Natural killer cell (primary cell): ENCODE measurements at regions not wholly inside any gene's neighbourhood (a gene's known extent, or its start where the extent isn't known, plus 50 kb on each side); places are given as distances from the start of the nearest gene placed in this dataset.

Experiments used
- ATAC-seq, 3 donors: fragments of 150-1000 bp in 2 of 3; fragments of 200-7000 bp in 1 of 3; cut with Tn5 transposase; 1 replicate in 1 of 3; 2 replicates in 2 of 3; pipeline ENCODE4 v1.10.0; 2021; ENCODE audit warnings: mild to moderate bottlenecking in 2 of 3, moderate library complexity in 2 of 3
- DNase-seq, 2 donors: peaks; one replicate each; pipeline versions ENCODE4 v3.0.0 to v3.0.0-alpha.2; 2013 to 2021; ENCODE audit warnings: mixed read lengths in 1 of 2
- H3K27ac ChIP-seq: one replicate; pipeline ENCODE4 v1.5.1; 2013; ENCODE audit warnings: mild to moderate bottlenecking, low read length
- H3K27me3 ChIP-seq: one replicate; pipeline ENCODE4 v1.6.1; 2013; ENCODE audit warnings: low read length; ENCODE audit not compliant: control insufficient read depth, insufficient read depth
- H3K36me3 ChIP-seq: one replicate; pipeline ENCODE4 v1.6.1; 2013; ENCODE audit warnings: low read length; ENCODE audit not compliant: control insufficient read depth, insufficient read depth
- H3K4me1 ChIP-seq: one replicate; pipeline ENCODE4 v1.6.1; 2013; ENCODE audit warnings: low read length; ENCODE audit not compliant: control insufficient read depth, insufficient read depth
- H3K4me3 ChIP-seq: one replicate; pipeline ENCODE4 v1.5.1; 2013; ENCODE audit warnings: low read length
- H3K9me3 ChIP-seq: one replicate; pipeline ENCODE4 v1.6.1; 2013; ENCODE audit warnings: low read length; ENCODE audit not compliant: control insufficient read depth, insufficient read depth
- H3K27ac Mint-ChIP-seq, 2 donors: one replicate each; pipeline ENCODE4 v1.8.0; 2022; ENCODE audit warnings: mild to moderate bottlenecking in 2 of 2, mixed read lengths in 2 of 2, moderate library complexity in 1 of 2
- H3K27me3 Mint-ChIP-seq, 2 donors: one replicate each; pipeline ENCODE4 v1.8.0; 2022; ENCODE audit warnings: low read depth in 2 of 2, mixed read lengths in 2 of 2
- H3K36me3 Mint-ChIP-seq: one replicate; pipeline ENCODE4 v1.8.0; 2022; ENCODE audit warnings: mixed read lengths
- H3K4me1 Mint-ChIP-seq, 2 donors: one replicate each; pipeline ENCODE4 v1.8.0; 2022; ENCODE audit warnings: mixed read lengths in 2 of 2
- H3K4me3 Mint-ChIP-seq: one replicate; pipeline ENCODE4 v1.8.0; 2022; ENCODE audit warnings: mild to moderate bottlenecking, moderate library complexity, mixed read lengths
- H3K9me3 Mint-ChIP-seq, 2 donors: one replicate each; pipeline ENCODE4 v1.8.0; 2022; ENCODE audit warnings: mixed read lengths in 2 of 2
- WGBS: methylation state at CpG from one replicate; pipeline ENCODE4 v1.1.7; 2013; ENCODE audit warnings: missing lambda C conversion rate; ENCODE audit not compliant: insufficient coverage; 5-methylcytosine and 5-hydroxymethylcytosine counted together
- intact Hi-C: fragments of 100-400 bp; cut with micrococcal nuclease; formaldehyde crosslinking; loops from one replicate; pipeline ENCODE4 v1.14.2; 2022
- TF ChIP-seq, protein P1 (sequence below): fragments of 200-600 bp; IDR thresholded peaks from one replicate; pipeline ENCODE4 v1.8.0; 2022; ENCODE audit warnings: antibody characterized with exemption

- Histone ChIP-seq H3K4me3 (no peak overlapping the region), H3K27ac (no peak overlapping the region), H3K27me3 (no peaks in the 10 kb centered on the region), H3K9me3 (no peaks in the 10 kb centered on the region), H3K4me1 (peaks cover 4% of the 10 kb centered on the region), H3K36me3 (no peaks in the 10 kb centered on the region)
- ATAC-seq (no peak), DNase-seq (no peak)
- TF ChIP-seq, protein P1, sequence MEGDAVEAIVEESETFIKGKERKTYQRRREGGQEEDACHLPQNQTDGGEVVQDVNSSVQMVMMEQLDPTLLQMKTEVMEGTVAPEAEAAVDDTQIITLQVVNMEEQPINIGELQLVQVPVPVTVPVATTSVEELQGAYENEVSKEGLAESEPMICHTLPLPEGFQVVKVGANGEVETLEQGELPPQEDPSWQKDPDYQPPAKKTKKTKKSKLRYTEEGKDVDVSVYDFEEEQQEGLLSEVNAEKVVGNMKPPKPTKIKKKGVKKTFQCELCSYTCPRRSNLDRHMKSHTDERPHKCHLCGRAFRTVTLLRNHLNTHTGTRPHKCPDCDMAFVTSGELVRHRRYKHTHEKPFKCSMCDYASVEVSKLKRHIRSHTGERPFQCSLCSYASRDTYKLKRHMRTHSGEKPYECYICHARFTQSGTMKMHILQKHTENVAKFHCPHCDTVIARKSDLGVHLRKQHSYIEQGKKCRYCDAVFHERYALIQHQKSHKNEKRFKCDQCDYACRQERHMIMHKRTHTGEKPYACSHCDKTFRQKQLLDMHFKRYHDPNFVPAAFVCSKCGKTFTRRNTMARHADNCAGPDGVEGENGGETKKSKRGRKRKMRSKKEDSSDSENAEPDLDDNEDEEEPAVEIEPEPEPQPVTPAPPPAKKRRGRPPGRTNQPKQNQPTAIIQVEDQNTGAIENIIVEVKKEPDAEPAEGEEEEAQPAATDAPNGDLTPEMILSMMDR: no peak
- Mint-ChIP-seq H3K27ac (no peak overlapping the region), H3K36me3 (no peaks in the 10 kb centered on the region), H3K9me3 (no peaks in the 10 kb centered on the region), H3K4me3 (no peak overlapping the region), H3K4me1 (peaks cover 5% of the 10 kb centered on the region in 2 donors), H3K27me3 (peaks cover 21 to 48% of the 10 kb centered on the region in 2 donors)
- intact Hi-C loops: loop anchor here (10.0 kb wide), 1 partner anchor 351 kb away; no protein-coding TSS in a partner anchor
- WGBS: 94% methylated on average over 11 of the region's 11 CpGs
Observed at GRCh38 chr20:4603724-4604123, 82.5 kb upstream of the PRNP start.

GRCh38 chr20:4602297-4602631 is 84.0 kb upstream of the PRNP start:
- H3K27ac ChIP-seq: no peak overlapping the region
- intact Hi-C loops: loop anchor here (10.0 kb wide), 1 partner anchor 353 kb away; no protein-coding TSS in a partner anchor
- no peak for ATAC-seq
- no peaks in the 10 kb centered on the region for H3K9me3 ChIP-seq
- H3K36me3 Mint-ChIP-seq: no peaks in the 10 kb centered on the region
- peaks cover 3 to 4% of the 10 kb centered on the region in 2 donors for H3K4me1 Mint-ChIP-seq
- H3K4me3 Mint-ChIP-seq: no peak overlapping the region
- peaks cover under 1% of the 10 kb centered on the region for H3K4me1 ChIP-seq
- no peaks in the 10 kb centered on the region for H3K27me3 ChIP-seq
- no peaks in the 10 kb centered on the region for H3K36me3 ChIP-seq
- H3K27ac Mint-ChIP-seq: no peak overlapping the region
- TF ChIP-seq, protein P1: no peak
- 79% methylated on average over 4 of the region's 4 CpGs for WGBS
- H3K9me3 Mint-ChIP-seq: no peaks in the 10 kb centered on the region
- H3K4me3 ChIP-seq: no peak overlapping the region
- peaks cover 27 to 56% of the 10 kb centered on the region in 2 donors for H3K27me3 Mint-ChIP-seq
- no peak for DNase-seq

DNA sequence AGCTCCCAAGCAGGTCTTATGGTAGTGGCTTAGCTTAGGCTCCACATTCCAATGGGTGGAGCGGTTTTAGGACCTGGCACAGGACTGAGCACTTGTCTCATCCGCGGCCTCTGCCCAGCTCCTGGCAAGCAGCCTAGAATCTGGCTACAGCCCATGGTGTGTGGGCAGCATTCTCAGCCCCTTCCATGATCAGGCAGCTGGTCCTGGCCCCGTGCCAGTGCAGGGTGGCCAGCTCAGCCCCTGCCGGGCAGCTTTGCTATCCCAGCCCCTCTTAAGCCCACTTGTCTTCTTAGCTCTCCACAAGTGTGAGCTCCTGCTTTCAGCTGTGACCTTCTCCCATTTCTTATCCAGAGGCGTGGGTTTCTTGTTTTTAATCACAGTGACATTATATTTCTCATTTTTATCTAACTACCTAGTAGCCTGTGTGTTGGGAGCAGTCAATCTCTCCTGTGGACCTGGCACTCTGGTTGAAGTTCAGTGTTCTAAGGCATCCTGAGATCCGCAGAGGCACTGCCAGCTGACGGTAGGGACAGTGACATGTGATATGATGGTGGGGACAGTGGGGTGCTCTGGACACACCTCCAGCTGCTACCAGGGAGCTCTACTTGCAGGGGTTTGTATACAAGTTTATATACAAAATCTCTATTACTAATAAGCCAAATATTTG is 84.5 kb upstream of the PRNP start:
- no peak for ATAC-seq
- TF ChIP-seq, protein P1: no peak
- intact Hi-C loops: loop anchor here (10.0 kb wide), 1 partner anchor 353 kb away; no protein-coding TSS in a partner anchor
- DNase-seq: no peak
- Histone ChIP-seq H3K9me3 (no peaks in the 10 kb centered on the region), H3K4me1 (no peaks in the 10 kb centered on the region), H3K36me3 (no peaks in the 10 kb centered on the region), H3K4me3 (no peak overlapping the region), H3K27me3 (no peaks in the 10 kb centered on the region), H3K27ac (no peak overlapping the region)
- Mint-ChIP-seq H3K4me1 (no peaks in the 10 kb centered on the region), H3K4me3 (no peak overlapping the region), H3K9me3 (no peaks in the 10 kb centered on the region), H3K36me3 (no peaks in the 10 kb centered on the region), H3K27me3 (peaks cover 29 to 56% of the 10 kb centered on the region in 2 donors), H3K27ac (no peak overlapping the region)
- 77% methylated on average over 8 of the region's 8 CpGs for WGBS
